ENCODE measurements at regions not wholly inside any gene's neighbourhood (a gene's known extent, or its start where the extent isn't known, plus 50 kb on each side); places are given as distances from the start of the nearest gene placed in this dataset.

- no peaks in the 10 kb centered on the region for H3K36me3 ChIP-seq
- no peaks in the 10 kb centered on the region for H3K27me3 ChIP-seq
- H3K9me3 ChIP-seq (replicated peaks): no peaks in the 10 kb centered on the region
- H3K4me1 ChIP-seq: no peaks in the 10 kb centered on the region
- no peak overlapping the region for H3K4me3 ChIP-seq
- DNase-seq: no peak
- H3K27ac ChIP-seq: no peak overlapping the region
Observed at GRCh38 chr14:104345621-104346462, 207.5 kb downstream of the KIF26A start.

GRCh38 chr14:104346608-104347007, 208.2 kb downstream of the KIF26A start:
- no peaks in the 10 kb centered on the region for H3K4me1 ChIP-seq
- DNase-seq: no peak
- no peaks in the 10 kb centered on the region for H3K36me3 ChIP-seq
- no peak overlapping the region for H3K27ac ChIP-seq
- H3K4me3 ChIP-seq: no peak overlapping the region
- no peaks in the 10 kb centered on the region for H3K27me3 ChIP-seq
- peaks cover 2% of the 10 kb centered on the region; the same call in 1 of the 2 replicates for H3K9me3 ChIP-seq (replicated peaks)

GRCh38 chr14:104348741-104349140, 210.4 kb downstream of the KIF26A start:
- Histone ChIP-seq H3K4me1 (no peaks in the 10 kb centered on the region), H3K27me3 (no peaks in the 10 kb centered on the region), H3K27ac (no peak overlapping the region), H3K4me3 (no peak overlapping the region), H3K36me3 (no peaks in the 10 kb centered on the region), H3K9me3 (replicated peaks) (peaks cover 5% of the 10 kb centered on the region; the same call in 1 of the 2 replicates)
- DNase-seq: peak in 1 of 2 experiments; percentile 1

DNA sequence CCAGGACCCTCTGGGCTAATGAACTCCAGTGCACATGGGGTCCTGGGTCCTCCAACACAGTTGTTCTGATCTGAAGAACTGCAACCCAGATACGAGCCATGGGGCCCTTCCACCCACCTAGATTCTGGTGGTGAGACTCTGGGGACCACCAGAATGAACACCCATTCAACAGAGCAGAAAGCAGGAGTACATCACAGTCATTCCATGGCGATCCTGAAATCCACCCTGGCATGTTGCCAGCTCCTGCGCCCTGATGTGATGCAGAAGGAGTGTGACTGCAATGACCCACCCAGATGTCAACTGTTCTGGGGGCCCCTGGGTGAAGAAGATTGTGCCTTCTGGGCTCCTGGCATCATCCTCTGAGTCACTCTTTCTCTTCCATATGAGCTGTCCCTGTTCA, 211.6 kb downstream of the KIF26A start:
- DNase-seq: peak in 1 of 2 experiments; percentile 2
- peaks cover 5% of the 10 kb centered on the region; the same call in 1 of the 2 replicates for H3K9me3 ChIP-seq (replicated peaks)
- no peak overlapping the region for H3K27ac ChIP-seq
- no peaks in the 10 kb centered on the region for H3K27me3 ChIP-seq
- no peak overlapping the region for H3K4me3 ChIP-seq
- no peaks in the 10 kb centered on the region for H3K4me1 ChIP-seq
- no peaks in the 10 kb centered on the region for H3K36me3 ChIP-seq

DNA sequence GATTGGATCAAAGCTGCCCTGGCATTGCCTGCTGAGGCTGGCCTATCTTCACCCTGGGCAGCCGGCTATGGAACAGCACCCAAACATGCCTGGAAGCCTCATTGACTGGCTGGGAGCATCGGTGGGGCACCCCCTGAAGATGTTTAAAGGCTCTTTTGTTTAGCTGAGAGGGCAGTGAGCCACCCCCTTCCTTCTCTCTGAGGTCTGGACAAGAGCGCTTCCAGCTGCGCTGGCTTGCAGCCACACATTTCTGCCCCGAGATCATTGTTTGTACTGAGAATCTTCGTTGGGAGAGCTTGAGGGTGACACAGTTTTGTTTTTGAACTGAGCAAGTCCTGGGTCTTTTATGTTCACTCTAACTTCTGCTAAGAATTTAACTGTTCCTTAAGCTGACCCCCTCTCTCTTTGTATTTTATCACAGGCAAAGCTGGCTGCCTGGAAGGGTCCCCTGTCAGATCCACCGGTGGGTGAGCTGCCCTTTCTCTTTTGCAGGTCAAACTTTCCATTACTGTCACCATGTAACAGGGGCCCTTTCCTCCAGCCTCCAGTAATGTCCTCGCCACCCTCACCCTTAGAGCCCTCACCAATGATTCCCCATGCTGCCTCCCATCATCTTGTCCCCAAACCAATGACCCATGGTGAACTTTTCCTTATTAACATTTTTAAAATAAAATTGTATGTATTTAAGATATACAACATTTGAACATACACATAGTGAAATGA, 212.2 kb downstream of the KIF26A start:
- peak; percentile 28 to 55 for DNase-seq
- H3K27ac ChIP-seq: no peak overlapping the region
- no peaks in the 10 kb centered on the region for H3K36me3 ChIP-seq
- no peaks in the 10 kb centered on the region for H3K27me3 ChIP-seq
- peaks cover 5% of the 10 kb centered on the region; the same call in 1 of the 2 replicates for H3K9me3 ChIP-seq (replicated peaks)
- H3K4me1 ChIP-seq: peaks cover 4% of the 10 kb centered on the region
- H3K4me3 ChIP-seq: no peak overlapping the region

GRCh38 chr14:104351849-104352492, 213.6 kb downstream of the KIF26A start:
- Histone ChIP-seq H3K9me3 (replicated peaks) (peaks cover 5% of the 10 kb centered on the region; the same call in 1 of the 2 replicates), H3K4me1 (peaks cover 15% of the 10 kb centered on the region), H3K36me3 (no peaks in the 10 kb centered on the region), H3K27ac (no peak overlapping the region), H3K4me3 (no peak overlapping the region), H3K27me3 (no peaks in the 10 kb centered on the region)
- DNase-seq: no peak

DNA sequence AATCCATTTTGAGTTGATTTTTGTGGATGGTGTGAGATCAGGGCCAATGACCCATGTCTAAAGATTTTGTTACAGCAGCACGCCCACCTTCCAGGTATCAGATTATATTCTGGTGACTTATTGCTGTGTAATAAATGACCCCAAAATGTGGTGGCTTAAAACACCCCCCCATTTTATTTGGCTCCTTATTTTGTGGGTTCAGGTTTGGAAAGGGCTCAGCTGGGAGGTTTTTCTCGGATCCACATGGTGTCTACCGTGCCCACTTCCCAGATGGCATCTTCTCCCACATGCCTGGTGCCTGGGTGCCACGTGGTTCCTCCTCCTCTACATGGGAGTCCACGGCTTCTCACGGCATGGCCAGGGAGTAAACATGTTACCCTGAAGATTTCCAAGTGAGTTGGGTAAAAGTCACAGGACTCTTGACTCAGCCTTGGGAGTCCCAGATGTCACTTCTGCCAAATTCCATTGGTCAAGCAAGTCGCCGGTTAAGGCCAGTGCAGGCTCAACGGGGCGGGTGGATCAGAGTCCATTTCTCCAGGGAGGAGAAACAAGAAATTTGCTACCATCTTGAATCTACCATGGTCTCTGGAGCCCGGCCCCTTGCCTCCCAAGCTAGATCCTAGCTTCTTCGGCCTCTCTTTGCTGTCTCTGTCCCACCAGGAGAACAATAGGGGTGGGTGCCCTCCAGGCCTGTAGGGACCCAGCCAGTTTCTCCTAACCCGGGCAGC, 214.3 kb downstream of the KIF26A start:
- Histone ChIP-seq H3K36me3 (no peaks in the 10 kb centered on the region), H3K9me3 (replicated peaks) (peaks cover 5% of the 10 kb centered on the region; the same call in 1 of the 2 replicates), H3K27ac (no peak overlapping the region), H3K27me3 (no peaks in the 10 kb centered on the region), H3K4me1 (peaks cover 15% of the 10 kb centered on the region), H3K4me3 (no peak overlapping the region)
- peak in 1 of 2 experiments; percentile 0 for DNase-seq

DNA sequence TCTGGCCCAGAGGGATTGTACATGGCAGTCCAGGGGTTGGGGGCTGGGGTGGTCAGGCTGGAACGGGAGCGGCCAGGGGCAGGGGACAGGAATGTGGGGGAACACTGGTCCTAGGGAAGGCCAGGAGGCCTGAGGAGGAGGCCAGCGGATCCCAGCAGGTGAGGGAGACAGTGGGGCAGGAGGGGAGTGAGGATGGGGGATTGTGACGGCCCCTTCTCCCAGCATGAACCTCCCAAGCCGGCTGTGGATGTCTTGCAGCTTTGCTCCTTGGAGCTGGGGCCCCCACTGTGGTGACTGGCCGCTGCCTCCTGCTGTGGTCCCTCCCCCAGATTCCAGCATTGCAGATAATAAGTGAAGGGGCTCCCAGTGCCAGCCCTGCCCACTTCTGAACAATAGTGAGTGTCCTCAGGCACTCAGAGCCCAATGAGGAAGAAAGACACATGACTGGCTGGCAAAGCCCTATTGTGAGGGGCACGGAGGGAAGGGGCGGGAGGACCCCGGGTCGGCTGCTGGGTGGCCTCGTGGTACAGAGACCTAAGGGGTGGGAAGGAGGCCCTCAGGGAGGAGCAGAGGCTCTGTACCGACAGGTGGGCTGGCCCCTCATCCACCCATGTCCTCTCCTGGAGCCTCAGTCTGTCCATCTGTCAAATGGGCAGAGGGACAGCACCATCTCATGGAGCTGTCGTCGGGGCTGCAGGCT, 215.0 kb downstream of the KIF26A start:
- DNase-seq: peak in 1 of 2 experiments; percentile 2
- Histone ChIP-seq H3K4me1 (peaks cover 15% of the 10 kb centered on the region), H3K9me3 (replicated peaks) (peaks cover 5% of the 10 kb centered on the region; the same call in 1 of the 2 replicates), H3K27ac (no peak overlapping the region), H3K4me3 (no peak overlapping the region), H3K27me3 (no peaks in the 10 kb centered on the region), H3K36me3 (no peaks in the 10 kb centered on the region)

GRCh38 chr14:104353921-104354701, 215.7 kb downstream of the KIF26A start:
- H3K9me3 ChIP-seq (replicated peaks): peaks cover 5% of the 10 kb centered on the region; the same call in 1 of the 2 replicates
- DNase-seq: peak in 1 of 2 experiments; percentile 5
- H3K4me1 ChIP-seq: peaks cover 15% of the 10 kb centered on the region
- no peak overlapping the region for H3K4me3 ChIP-seq
- H3K27ac ChIP-seq: no peak overlapping the region
- H3K27me3 ChIP-seq: no peaks in the 10 kb centered on the region
- no peaks in the 10 kb centered on the region for H3K36me3 ChIP-seq

- peak in 1 of 2 experiments; percentile 7 for DNase-seq
- H3K9me3 ChIP-seq (replicated peaks): peaks cover 5% of the 10 kb centered on the region; the same call in 1 of the 2 replicates
- peak overlapping the region; percentile 42 for H3K27ac ChIP-seq
Observed at GRCh38 chr14:104355101-104356019, 217.0 kb downstream of the KIF26A start.

DNA sequence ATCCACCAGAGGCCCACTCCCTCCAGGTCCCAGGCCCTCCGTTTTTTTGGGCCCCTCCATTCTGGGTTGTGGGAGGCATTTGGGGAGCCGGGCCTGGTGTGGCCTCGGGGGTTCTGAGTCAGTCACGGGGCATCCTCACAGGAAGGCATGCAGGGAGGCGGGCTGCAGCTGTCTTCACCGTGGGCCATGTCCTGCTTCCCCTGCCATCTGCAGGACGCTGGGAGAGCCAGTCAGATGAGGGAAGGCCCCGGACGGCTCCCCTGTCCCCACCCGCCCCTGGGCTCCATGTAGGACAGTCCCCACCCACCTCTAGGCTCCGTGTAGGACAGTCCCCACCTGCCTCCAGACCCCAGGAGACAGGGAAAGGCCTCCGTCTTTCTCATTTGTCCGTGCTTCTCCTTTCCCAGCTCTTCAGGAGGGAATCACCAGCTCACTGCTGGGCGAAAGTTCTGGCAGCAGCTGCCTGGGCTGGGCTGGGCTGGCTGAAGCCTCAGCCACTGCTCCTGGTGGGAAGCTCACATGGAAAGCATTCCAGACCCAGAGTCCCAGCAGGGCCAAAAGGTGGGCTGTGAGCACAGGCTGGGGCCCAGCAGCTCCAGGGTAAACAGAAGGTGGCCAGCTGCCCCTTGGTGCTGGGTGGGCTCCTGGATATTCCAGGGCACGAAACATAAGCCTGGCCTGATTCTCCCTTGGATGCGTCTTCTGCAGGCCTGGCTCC, 217.8 kb downstream of the KIF26A start:
- peak; percentile 76 to 78 for DNase-seq
- Histone ChIP-seq H3K27ac (peak overlapping the region; percentile 42), H3K4me3 (no peak overlapping the region), H3K36me3 (no peaks in the 10 kb centered on the region), H3K27me3 (no peaks in the 10 kb centered on the region), H3K9me3 (replicated peaks) (peaks cover 5% of the 10 kb centered on the region; the same call in 1 of the 2 replicates), H3K4me1 (peaks cover 15% of the 10 kb centered on the region)

More at GRCh38 chr14:104355101-104356019, 217.0 kb downstream of the KIF26A start:
- Histone ChIP-seq H3K27me3 (no peaks in the 10 kb centered on the region), H3K4me1 (peaks cover 15% of the 10 kb centered on the region), H3K4me3 (no peak overlapping the region), H3K36me3 (no peaks in the 10 kb centered on the region)

Measured in SJCRH30 (cell line).